Thyroid gland (tissue), 4 donors: ENCODE measurements at regions not wholly inside any gene's neighbourhood (a gene's known extent, or its start where the extent isn't known, plus 50 kb on each side); places are given as distances from the start of the nearest gene placed in this dataset.

Experiments
- DNase-seq, 2 donors: peaks; one replicate each; pipeline ENCODE4 v3.0.0-alpha.2; 2019
- H3K27ac ChIP-seq, 3 donors: fragments of 200-600 bp; sonication (generic); 1 replicate in 2 of 3; 2 replicates in 1 of 3; pipeline ENCODE4 v1.5.1; 2016 to 2019; ENCODE audit warnings: mild to moderate bottlenecking in 1 of 3, moderate library complexity in 1 of 3
- H3K27me3 ChIP-seq: fragments of 200-600 bp; sonication (generic); one replicate; pipeline ENCODE4 v1.5.1; 2019
- H3K36me3 ChIP-seq, 2 donors: fragments of 200-600 bp; sonication (generic); one replicate each; pipeline ENCODE4 v1.5.1; 2016 to 2019
- H3K4me1 ChIP-seq, 2 donors: fragments of 200-600 bp; sonication (generic); one replicate each; pipeline ENCODE4 v1.5.1; 2017 to 2019
- H3K4me3 ChIP-seq, 3 donors: fragments of 200-600 bp; sonication (generic); replicated peaks in 1 of 3; 1 replicate in 2 of 3; 2 replicates in 1 of 3; pipeline ENCODE4 v1.5.1; 2016; ENCODE audit warnings: mild to moderate bottlenecking in 1 of 3
- H3K9me3 ChIP-seq: fragments of 200-600 bp; sonication (generic); one replicate; pipeline ENCODE4 v1.5.1; 2017
- POLR2A ChIP-seq, 2 donors: fragments of 450-650 bp; IDR thresholded peaks; one replicate each; pipeline ENCODE4 v1.6.1; 2017; ENCODE audit warnings: antibody characterized with exemption in 2 of 2, mild to moderate bottlenecking in 2 of 2, moderate library complexity in 1 of 2
- WGBS, 2 donors: methylation state at CpG; one replicate each; pipeline ENCODE4 v1.1.5; 2017; 5-methylcytosine and 5-hydroxymethylcytosine counted together
- intact Hi-C: fragments of 100-400 bp; cut with DNase I; formaldehyde crosslinking; loops from one replicate; pipeline ENCODE4 v1.15.1; 2023
- TF ChIP-seq, protein P1 (sequence below), 6 experiments: fragments of 200-600 bp in 3 of 6; fragments of 450-650 bp in 3 of 6; sonication (generic) in 3 of 6; IDR thresholded peaks; one replicate each; pipeline ENCODE4 v1.5.1; 2016 to 2019; ENCODE audit warnings: antibody characterized with exemption in 6 of 6, mild to moderate bottlenecking in 2 of 6, inconsistent platforms in 1 of 6, moderate library complexity in 1 of 6

DNA sequence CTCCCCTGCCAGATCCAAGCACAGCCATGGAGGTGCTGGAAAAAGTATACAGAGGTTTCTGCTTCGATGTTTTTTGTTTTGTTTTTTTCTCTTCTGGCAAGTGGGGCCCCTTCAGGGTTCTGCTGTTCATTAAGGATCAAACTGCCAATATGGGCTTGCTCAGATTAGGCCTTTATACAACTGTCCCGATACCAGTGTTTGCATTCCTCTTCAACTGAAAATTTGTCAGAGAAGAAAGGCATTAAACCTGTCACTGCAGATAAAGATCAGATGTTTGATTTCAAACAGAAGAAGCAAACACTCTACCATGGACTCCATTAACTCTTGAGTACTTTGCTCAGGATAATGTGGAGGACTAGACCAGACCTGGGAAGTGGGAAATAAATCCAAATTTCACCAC is 396.0 kb upstream of the SMIM21 start:
- no peak for DNase-seq
- intact Hi-C loops: no loop called here
- Histone ChIP-seq H3K27me3 (no peaks in the 10 kb centered on the region), H3K4me3 (no peak overlapping the region), H3K27ac (no peak overlapping the region), H3K36me3 (no peaks in the 10 kb centered on the region), H3K9me3 (no peaks in the 10 kb centered on the region), H3K4me1 (no peaks in the 10 kb centered on the region)
- no peak for TF ChIP-seq POLR2A (IDR thresholded peaks at IDR 0.05)
- TF ChIP-seq, protein P1, sequence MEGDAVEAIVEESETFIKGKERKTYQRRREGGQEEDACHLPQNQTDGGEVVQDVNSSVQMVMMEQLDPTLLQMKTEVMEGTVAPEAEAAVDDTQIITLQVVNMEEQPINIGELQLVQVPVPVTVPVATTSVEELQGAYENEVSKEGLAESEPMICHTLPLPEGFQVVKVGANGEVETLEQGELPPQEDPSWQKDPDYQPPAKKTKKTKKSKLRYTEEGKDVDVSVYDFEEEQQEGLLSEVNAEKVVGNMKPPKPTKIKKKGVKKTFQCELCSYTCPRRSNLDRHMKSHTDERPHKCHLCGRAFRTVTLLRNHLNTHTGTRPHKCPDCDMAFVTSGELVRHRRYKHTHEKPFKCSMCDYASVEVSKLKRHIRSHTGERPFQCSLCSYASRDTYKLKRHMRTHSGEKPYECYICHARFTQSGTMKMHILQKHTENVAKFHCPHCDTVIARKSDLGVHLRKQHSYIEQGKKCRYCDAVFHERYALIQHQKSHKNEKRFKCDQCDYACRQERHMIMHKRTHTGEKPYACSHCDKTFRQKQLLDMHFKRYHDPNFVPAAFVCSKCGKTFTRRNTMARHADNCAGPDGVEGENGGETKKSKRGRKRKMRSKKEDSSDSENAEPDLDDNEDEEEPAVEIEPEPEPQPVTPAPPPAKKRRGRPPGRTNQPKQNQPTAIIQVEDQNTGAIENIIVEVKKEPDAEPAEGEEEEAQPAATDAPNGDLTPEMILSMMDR (IDR thresholded peaks at IDR 0.05): no peak
- 32 to 41% methylated on average over 2 of the region's 2 CpGs for WGBS, 2 donors

DNA sequence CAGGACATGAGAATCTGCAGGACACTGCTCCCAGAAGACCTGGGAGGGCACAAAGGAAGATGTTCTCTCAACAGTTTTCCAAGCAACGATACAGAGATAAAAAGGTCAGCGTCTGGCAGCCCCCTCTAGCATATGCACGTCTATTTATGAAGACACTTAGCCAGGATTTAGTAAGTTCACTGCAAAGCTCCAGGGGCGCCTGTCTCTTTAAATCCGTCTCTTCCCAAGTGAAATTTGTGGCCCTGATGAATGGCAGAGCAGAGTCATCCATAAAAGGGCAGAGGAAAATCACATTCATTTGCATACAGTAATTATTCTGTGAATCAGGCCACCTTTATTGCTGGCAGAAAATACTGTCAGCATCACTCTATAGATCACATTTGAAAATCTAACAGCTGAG is 390.9 kb upstream of the SMIM21 start:
- intact Hi-C loops: no loop called here
- H3K4me3 ChIP-seq: no peak overlapping the region
- no peak for DNase-seq
- H3K36me3 ChIP-seq: no peaks in the 10 kb centered on the region
- no peaks in the 10 kb centered on the region for H3K4me1 ChIP-seq
- TF ChIP-seq POLR2A (IDR thresholded peaks at IDR 0.05): no peak
- no peak overlapping the region for H3K27ac ChIP-seq
- WGBS, 2 donors: 79% methylated on average over 5 of the region's 5 CpGs
- H3K9me3 ChIP-seq: no peaks in the 10 kb centered on the region
- H3K27me3 ChIP-seq: no peaks in the 10 kb centered on the region

DNA sequence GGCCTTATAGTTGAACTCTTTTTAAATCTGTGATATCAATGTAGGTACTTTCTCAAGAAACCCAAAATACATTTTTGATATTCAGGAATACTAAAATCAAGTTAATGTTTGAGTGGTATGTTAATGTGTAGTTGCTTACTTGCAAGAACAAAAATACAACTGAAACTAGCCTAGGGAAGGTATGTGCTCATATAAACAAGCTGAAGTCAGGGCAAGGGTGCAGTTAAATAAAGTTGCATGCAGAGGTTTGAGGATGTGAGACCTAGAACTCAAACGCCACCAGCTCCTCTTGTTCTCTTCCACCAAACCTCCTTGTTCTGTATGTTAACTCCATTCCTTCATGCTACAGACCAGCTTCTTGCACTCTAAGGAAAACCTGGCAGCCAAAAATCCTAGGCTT is 388.3 kb upstream of the SMIM21 start:
- no peaks in the 10 kb centered on the region for H3K36me3 ChIP-seq
- TF ChIP-seq POLR2A (IDR thresholded peaks at IDR 0.05): no peak
- TF ChIP-seq, protein P1 (IDR thresholded peaks at IDR 0.05): no peak
- 91 to 96% methylated on average over 1 of the region's 1 CpG for WGBS, 2 donors
- H3K4me1 ChIP-seq: no peaks in the 10 kb centered on the region
- no peak overlapping the region for H3K27ac ChIP-seq
- no peaks in the 10 kb centered on the region for H3K27me3 ChIP-seq
- DNase-seq: no peak
- no peak overlapping the region for H3K4me3 ChIP-seq
- intact Hi-C loops: no loop called here
- H3K9me3 ChIP-seq: no peaks in the 10 kb centered on the region

DNA sequence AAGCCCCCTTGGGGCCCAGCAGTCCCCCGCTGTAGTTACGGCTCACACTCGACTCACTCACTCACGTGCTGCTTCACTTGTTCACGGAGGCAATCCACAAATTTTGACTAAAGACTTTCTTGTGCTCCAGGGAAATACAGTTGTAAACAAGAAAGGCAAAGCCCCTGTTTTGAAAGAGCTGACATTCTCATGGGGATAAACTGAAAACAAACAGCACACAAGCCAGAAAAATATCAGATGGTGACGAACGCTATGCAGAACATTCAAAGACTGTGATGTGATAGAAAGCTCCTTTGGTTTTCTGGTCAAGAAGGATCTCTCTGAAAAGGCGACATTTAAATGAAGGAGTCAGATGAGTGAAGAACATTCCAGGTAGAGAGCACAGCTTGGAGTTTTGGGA is 385.3 kb upstream of the SMIM21 start:
- no peaks in the 10 kb centered on the region for H3K9me3 ChIP-seq
- no peaks in the 10 kb centered on the region for H3K36me3 ChIP-seq
- WGBS, 2 donors: 74 to 82% methylated on average over 8 of the region's 8 CpGs
- TF ChIP-seq, protein P1 (IDR thresholded peaks at IDR 0.05): no peak
- TF ChIP-seq POLR2A (IDR thresholded peaks at IDR 0.05): no peak
- no peaks in the 10 kb centered on the region for H3K27me3 ChIP-seq
- no peak for DNase-seq
- H3K4me3 ChIP-seq: no peak overlapping the region
- H3K27ac ChIP-seq: no peak overlapping the region
- no peaks in the 10 kb centered on the region for H3K4me1 ChIP-seq
- intact Hi-C loops: no loop called here

DNA sequence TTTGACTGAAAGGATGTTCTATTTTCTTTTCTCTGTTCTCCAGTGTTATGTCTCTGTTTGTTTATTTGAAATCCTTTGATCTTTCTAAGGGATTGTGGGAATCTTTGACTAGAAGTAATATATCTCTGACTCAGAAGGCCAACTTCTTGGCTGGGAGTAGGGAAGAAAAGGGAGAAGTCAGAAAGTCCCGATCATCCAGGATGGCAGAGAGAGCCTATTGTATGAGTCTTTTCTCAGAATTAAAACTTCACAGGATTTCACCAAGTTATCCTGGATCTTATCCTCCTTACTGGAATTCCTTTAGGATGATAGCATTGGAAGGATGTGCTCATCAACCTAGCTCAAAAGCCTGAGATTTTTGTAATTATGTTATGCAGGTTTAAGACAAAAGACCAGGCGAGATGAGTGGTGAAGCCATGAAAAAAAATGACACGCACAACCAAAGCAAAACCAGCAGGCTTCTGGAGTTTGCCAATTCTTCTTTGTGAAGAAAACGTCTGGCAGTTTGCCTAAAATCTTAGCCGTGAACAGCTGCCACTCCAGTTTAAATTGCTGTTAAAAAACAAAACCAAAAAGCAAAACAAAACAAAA is 383.6 kb upstream of the SMIM21 start:
- intact Hi-C loops: no loop called here
- TF ChIP-seq, protein P1 (IDR thresholded peaks at IDR 0.05): no peak
- no peak for TF ChIP-seq POLR2A (IDR thresholded peaks at IDR 0.05)
- Histone ChIP-seq H3K27me3 (no peaks in the 10 kb centered on the region), H3K9me3 (no peaks in the 10 kb centered on the region), H3K36me3 (no peaks in the 10 kb centered on the region), H3K27ac (no peak overlapping the region), H3K4me3 (no peak overlapping the region), H3K4me1 (peaks cover 0 to 2% of the 10 kb centered on the region in 2 donors)
- peak in 1 of 2 donors; percentile 16 for DNase-seq
- 24 to 27% methylated on average over 5 of the region's 5 CpGs for WGBS, 2 donors

DNA sequence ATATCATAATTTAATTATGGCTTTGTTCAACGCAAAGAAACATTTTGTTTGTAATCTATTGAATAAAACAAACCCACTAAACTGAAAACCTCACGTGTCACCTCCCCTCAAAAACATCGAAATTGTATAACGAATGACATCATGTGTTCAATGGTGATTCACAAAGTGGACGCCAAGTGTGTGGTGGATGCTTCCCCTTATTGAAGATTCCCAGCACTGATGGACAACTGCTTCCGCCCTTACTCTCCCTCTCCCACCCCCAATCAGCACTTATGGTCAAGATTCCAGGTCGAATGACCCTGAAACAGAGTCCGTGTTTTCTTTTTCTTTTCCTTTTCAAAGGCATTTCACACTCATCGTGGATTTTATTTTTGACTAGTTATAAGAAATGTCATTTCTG is 383.0 kb upstream of the SMIM21 start:
- Histone ChIP-seq H3K4me3 (no peak overlapping the region), H3K36me3 (no peaks in the 10 kb centered on the region), H3K27ac (no peak overlapping the region), H3K4me1 (peaks cover 0 to 8% of the 10 kb centered on the region in 2 donors), H3K27me3 (no peaks in the 10 kb centered on the region), H3K9me3 (no peaks in the 10 kb centered on the region)
- DNase-seq: no peak
- TF ChIP-seq, protein P1 (IDR thresholded peaks at IDR 0.05): no peak
- TF ChIP-seq POLR2A (IDR thresholded peaks at IDR 0.05): no peak
- intact Hi-C loops: no loop called here
- WGBS, 2 donors: 77 to 80% methylated on average over 9 of the region's 9 CpGs
